DND-41 (cell line): ENCODE measurements at regions not wholly inside any gene's neighbourhood (a gene's known extent, or its start where the extent isn't known, plus 50 kb on each side); places are given as distances from the start of the nearest gene placed in this dataset.

Experiments used
- ATAC-seq: fragments of 200-7000 bp; cut with Tn5 transposase; 3 replicates; pipeline ENCODE4 v1.9.1; 2021; ENCODE audit warnings: low read depth; ENCODE audit not compliant: insufficient read depth
- DNase-seq: peaks from one replicate; pipeline ENCODE4 v3.0.0-alpha.2; 2020
- H2AFZ ChIP-seq: 2 replicates; pipeline ENCODE4 v1.6.0; 2012; ENCODE audit warnings: low read depth, low read length
- H3K27ac ChIP-seq: 2 replicates; pipeline ENCODE4 v1.5.1; 2012; ENCODE audit warnings: low read length, inconsistent platforms
- H3K27me3 ChIP-seq: fragments of 200-600 bp; sonication (generic); 2 replicates; pipeline ENCODE4 v1.6.0; 2012; ENCODE audit warnings: low read length, mild to moderate bottlenecking, inconsistent platforms; ENCODE audit not compliant: insufficient read depth, poor library complexity
- H3K36me3 ChIP-seq: 2 replicates; pipeline ENCODE4 v1.5.1; 2012; ENCODE audit warnings: low read length, inconsistent platforms; ENCODE audit not compliant: insufficient read depth
- H3K4me1 ChIP-seq: 2 replicates; pipeline ENCODE4 v1.5.1; 2012; ENCODE audit warnings: mild to moderate bottlenecking, low read length; ENCODE audit not compliant: insufficient read depth
- H3K4me2 ChIP-seq: 2 replicates; pipeline ENCODE4 v1.6.0; 2012; ENCODE audit warnings: mild to moderate bottlenecking, moderate library complexity, low read length, inconsistent platforms; ENCODE audit not compliant: insufficient read depth
- H3K4me3 ChIP-seq, 2 experiments: fragments of 200-600 bp in 1 of 2; shearing (Covaris generic) in 1 of 2; 2 replicates each; pipeline ENCODE4 v1.5.1; 2012 to 2016; ENCODE audit warnings: inconsistent platforms in 2 of 2, low read length in 2 of 2, mild to moderate bottlenecking in 2 of 2, low read depth in 1 of 2, moderate library complexity in 1 of 2
- H3K79me2 ChIP-seq: 2 replicates; pipeline ENCODE4 v1.6.0; 2012; ENCODE audit warnings: low read length, inconsistent platforms; ENCODE audit not compliant: insufficient read depth
- H3K9ac ChIP-seq: 2 replicates; pipeline ENCODE4 v1.6.0; 2012; ENCODE audit warnings: low read depth, mild to moderate bottlenecking, inconsistent platforms, low read length, moderate library complexity
- H3K9me3 ChIP-seq: 2 replicates; pipeline ENCODE4 v1.5.1; 2012; ENCODE audit warnings: low read length, moderate library complexity, mild to moderate bottlenecking, inconsistent platforms; ENCODE audit not compliant: insufficient read depth, severe bottlenecking
- H4K20me1 ChIP-seq: 2 replicates; pipeline ENCODE4 v1.6.0; 2012; ENCODE audit warnings: low read length; ENCODE audit not compliant: insufficient read depth
- CTCF ChIP-seq: IDR thresholded peaks from 2 replicates; pipeline ENCODE4 v1.5.1; 2012; ENCODE audit warnings: borderline replicate concordance, low read length, moderate library complexity, mild to moderate bottlenecking; ENCODE audit not compliant: poor library complexity, severe bottlenecking; ENCODE audit errors: extremely low read depth
- EZH2 ChIP-seq: IDR thresholded peaks from 3 replicates; pipeline ENCODE4 v1.6.1; 2012; ENCODE audit warnings: borderline replicate concordance, low read depth, mild to moderate bottlenecking, moderate library complexity, low read length, inconsistent platforms; ENCODE audit not compliant: severe bottlenecking

- ATAC-seq (no peak), DNase-seq (no peak)
- Histone ChIP-seq H3K4me1 (no peaks in the 10 kb centered on the region), H3K79me2 (no peaks in the 10 kb centered on the region), H3K27me3 (no peaks in the 10 kb centered on the region), H3K4me2 (no peak overlapping the region), H4K20me1 (no peaks in the 10 kb centered on the region), H3K36me3 (no peaks in the 10 kb centered on the region), H2AFZ (no peak overlapping the region), H3K27ac (no peak overlapping the region), H3K9ac (no peak overlapping the region), H3K4me3 (no peak overlapping the region), H3K9me3 (no peaks in the 10 kb centered on the region)
- no peak for TF ChIP-seq CTCF
- TF ChIP-seq EZH2 = no peak
Measured at GRCh38 chr6:113083947-113084346, 736.8 kb downstream of the RFPL4B start.

GRCh38 chr6:113089056-113089455, 741.9 kb downstream of the RFPL4B start:
- H3K79me2 ChIP-seq = no peaks in the 10 kb centered on the region

GRCh38 chr6:113092795-113093194, 745.7 kb downstream of the RFPL4B start:
- Histone ChIP-seq H3K27me3 (no peaks in the 10 kb centered on the region), H3K27ac (no peak overlapping the region), H2AFZ (no peak overlapping the region), H3K79me2 (no peaks in the 10 kb centered on the region), H3K4me2 (no peak overlapping the region), H3K9ac (no peak overlapping the region), H4K20me1 (no peaks in the 10 kb centered on the region), H3K4me3 (no peak overlapping the region), H3K9me3 (no peaks in the 10 kb centered on the region), H3K4me1 (no peaks in the 10 kb centered on the region), H3K36me3 (no peaks in the 10 kb centered on the region)
- TF ChIP-seq CTCF = no peak
- TF ChIP-seq EZH2 = no peak
- DNase-seq (no peak), ATAC-seq (no peak)

More at GRCh38 chr6:113089056-113089455, 741.9 kb downstream of the RFPL4B start:
- no peak for DNase-seq
- H2AFZ ChIP-seq = no peak overlapping the region
- no peaks in the 10 kb centered on the region for H3K27me3 ChIP-seq
- H3K9ac ChIP-seq = no peak overlapping the region
- no peak overlapping the region for H3K27ac ChIP-seq
- H3K4me1 ChIP-seq = no peaks in the 10 kb centered on the region
- TF ChIP-seq EZH2 (no peak), CTCF (peak; percentile 22)
- no peaks in the 10 kb centered on the region for H3K36me3 ChIP-seq
- no peak overlapping the region for H3K4me2 ChIP-seq
- H4K20me1 ChIP-seq = no peaks in the 10 kb centered on the region
- no peaks in the 10 kb centered on the region for H3K9me3 ChIP-seq
- no peak for ATAC-seq
- no peak overlapping the region for H3K4me3 ChIP-seq

- H4K20me1 ChIP-seq = no peaks in the 10 kb centered on the region
- no peak overlapping the region for H3K9ac ChIP-seq
- TF ChIP-seq EZH2 = no peak
- TF ChIP-seq CTCF = no peak
- no peak overlapping the region for H3K27ac ChIP-seq
- no peaks in the 10 kb centered on the region for H3K36me3 ChIP-seq
- H3K4me3 ChIP-seq = no peak overlapping the region
- no peak overlapping the region for H2AFZ ChIP-seq
- no peaks in the 10 kb centered on the region for H3K4me1 ChIP-seq
- ATAC-seq (no peak), DNase-seq (no peak)
- H3K4me2 ChIP-seq = no peak overlapping the region
- no peaks in the 10 kb centered on the region for H3K9me3 ChIP-seq
- H3K79me2 ChIP-seq = no peaks in the 10 kb centered on the region
- no peaks in the 10 kb centered on the region for H3K27me3 ChIP-seq
Measured at GRCh38 chr6:113094779-113095178, 747.6 kb downstream of the RFPL4B start.
